ENCODE measurements at regions not wholly inside any gene's neighbourhood (a gene's known extent, or its start where the extent isn't known, plus 50 kb on each side); places are given as distances from the start of the nearest gene placed in this dataset.
"Not testable (repeated sequence)": the region's sequence is repeated elsewhere in the genome, so short reads cannot be mapped to it uniquely, and the experiment has no call there.

- no peak for DNase-seq
Observed at GRCh38 chr2:33909945-33910695, 311.0 kb upstream of the FAM98A start.

GRCh38 chr2:33907866-33908265 is 308.8 kb upstream of the FAM98A start:
- DNase-seq = no peak

- DNase-seq = not testable (repeated sequence)
Observed at GRCh38 chr2:33906129-33906528, 307.0 kb upstream of the FAM98A start.

- DNase-seq = no peak
Observed at GRCh38 chr2:33904801-33905200, 305.7 kb upstream of the FAM98A start.

GRCh38 chr2:33903701-33904100 is 304.6 kb upstream of the FAM98A start:
- no peak for DNase-seq

GRCh38 chr2:33903215-33903614 is 304.1 kb upstream of the FAM98A start:
- DNase-seq = no peak

- no peak for DNase-seq
Observed at GRCh38 chr2:33900610-33901009, 301.5 kb upstream of the FAM98A start.

GRCh38 chr2:33897741-33898140 is 298.6 kb upstream of the FAM98A start:
- DNase-seq = no peak

- no peak for DNase-seq
Observed at GRCh38 chr2:33893824-33894223, 294.7 kb upstream of the FAM98A start.

- DNase-seq = no peak
Observed at GRCh38 chr2:33891616-33892015, 292.5 kb upstream of the FAM98A start.

- DNase-seq = no peak
Observed at GRCh38 chr2:33890686-33891085, 291.6 kb upstream of the FAM98A start.

GRCh38 chr2:33877348-33878016 is 278.4 kb upstream of the FAM98A start:
- no peak for DNase-seq

GRCh38 chr2:33873076-33873605 is 274.0 kb upstream of the FAM98A start:
- DNase-seq = no peak

- no peak for DNase-seq
Observed at GRCh38 chr2:33859811-33860461, 260.8 kb upstream of the FAM98A start.

GRCh38 chr2:33859176-33859575 is 260.1 kb upstream of the FAM98A start:
- no peak for DNase-seq

- DNase-seq = no peak
Observed at GRCh38 chr2:33848486-33848885, 249.4 kb upstream of the FAM98A start.

GRCh38 chr2:33839791-33840190 is 240.7 kb upstream of the FAM98A start:
- no peak for DNase-seq

GRCh38 chr2:33836628-33837027 is 237.5 kb upstream of the FAM98A start:
- no peak for DNase-seq

GRCh38 chr2:33835911-33836310 is 236.8 kb upstream of the FAM98A start:
- DNase-seq = no peak

GRCh38 chr2:33822964-33823363 is 223.9 kb upstream of the FAM98A start:
- DNase-seq = no peak

GRCh38 chr2:33812707-33813106 is 213.6 kb upstream of the FAM98A start:
- no peak for DNase-seq

- no peak for DNase-seq
Observed at GRCh38 chr2:33810046-33810835, 211.1 kb upstream of the FAM98A start.

GRCh38 chr2:33806041-33806440 is 206.9 kb upstream of the FAM98A start:
- DNase-seq = no peak

Measured in effector CD4-positive, alpha-beta T cell (primary cell).